SK-N-MC (cell line): ENCODE measurements at regions not wholly inside any gene's neighbourhood (a gene's known extent, or its start where the extent isn't known, plus 50 kb on each side); places are given as distances from the start of the nearest gene placed in this dataset.

Experiments
- DNase-seq: peaks from one replicate; pipeline ENCODE4 v3.0.0-alpha.2; 2011; ENCODE audit warnings: low read depth, low spot score
- H3K27ac ChIP-seq: fragments of 200-600 bp; sonication (generic); 2 replicates; pipeline ENCODE4 v1.5.1; 2016; ENCODE audit warnings: mixed run types
- H3K36me3 ChIP-seq: fragments of 200-600 bp; sonication (generic); 2 replicates; pipeline ENCODE4 v1.6.1; 2017; ENCODE audit warnings: antibody characterized with exemption, low read length, mixed read lengths; ENCODE audit not compliant: insufficient read depth
- H3K4me3 ChIP-seq: fragments of 200-600 bp; sonication (generic); 2 replicates; pipeline ENCODE4 v1.5.1; 2016
- H3K9ac ChIP-seq: fragments of 200-600 bp; sonication (generic); 2 replicates; pipeline ENCODE4 v1.8.0; 2017; ENCODE audit warnings: mixed run types, mixed read lengths; ENCODE audit not compliant: insufficient read length
- H3K9me3 ChIP-seq: fragments of 200-600 bp; sonication (generic); 2 replicates; pipeline ENCODE4 v1.6.1; 2017; ENCODE audit warnings: low read depth, mild to moderate bottlenecking, antibody characterized with exemption, low read length, moderate library complexity, mixed read lengths
- EZH2 ChIP-seq: fragments of 200-600 bp; sonication (generic); IDR thresholded peaks from one replicate; pipeline ENCODE4 v1.6.1; 2017; ENCODE audit warnings: antibody characterized with exemption
- FOXP2 ChIP-seq: optimal IDR thresholded peaks from 2 replicates; pipeline ENCODE3; 2011; ENCODE audit warnings: mild to moderate bottlenecking, moderate library complexity; ENCODE audit not compliant: insufficient read depth; ENCODE audit errors: extremely low read length, control extremely low read depth
- POLR2AphosphoS5 ChIP-seq: IDR thresholded peaks from 2 replicates; pipeline ENCODE4 v1.6.1; 2012; ENCODE audit warnings: mild to moderate bottlenecking, low read depth, low read length, borderline replicate concordance

DNA sequence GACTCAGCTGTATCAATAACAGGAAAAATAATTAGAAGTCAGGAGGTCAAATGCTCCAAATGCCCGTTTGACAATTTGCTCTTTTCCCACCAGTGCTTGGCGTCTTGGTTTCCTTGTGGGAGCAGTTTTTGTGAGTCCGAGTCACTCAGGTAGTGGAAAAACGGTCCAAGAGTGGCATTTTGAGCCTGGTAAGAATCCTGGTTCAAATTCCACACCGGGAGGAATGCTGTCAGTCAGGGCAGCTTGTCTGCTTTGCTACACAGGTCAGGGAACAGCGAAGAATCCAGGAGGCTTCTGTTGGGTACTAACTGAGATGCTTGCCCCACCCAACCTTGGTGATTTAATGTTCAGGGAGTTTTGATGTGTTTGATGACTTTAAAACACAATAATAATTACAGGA, 209.5 kb downstream of the HERPUD2 start:
- H3K36me3 ChIP-seq, result no peaks in the 10 kb centered on the region
- H3K27ac ChIP-seq, result no peak overlapping the region
- H3K4me3 ChIP-seq, result no peak overlapping the region
- no peaks in the 10 kb centered on the region for H3K9me3 ChIP-seq
- H3K9ac ChIP-seq, result no peak overlapping the region
- no peak for TF ChIP-seq EZH2
- TF ChIP-seq FOXP2, result no peak
- TF ChIP-seq POLR2AphosphoS5, result no peak
- DNase-seq, result no peak

DNA sequence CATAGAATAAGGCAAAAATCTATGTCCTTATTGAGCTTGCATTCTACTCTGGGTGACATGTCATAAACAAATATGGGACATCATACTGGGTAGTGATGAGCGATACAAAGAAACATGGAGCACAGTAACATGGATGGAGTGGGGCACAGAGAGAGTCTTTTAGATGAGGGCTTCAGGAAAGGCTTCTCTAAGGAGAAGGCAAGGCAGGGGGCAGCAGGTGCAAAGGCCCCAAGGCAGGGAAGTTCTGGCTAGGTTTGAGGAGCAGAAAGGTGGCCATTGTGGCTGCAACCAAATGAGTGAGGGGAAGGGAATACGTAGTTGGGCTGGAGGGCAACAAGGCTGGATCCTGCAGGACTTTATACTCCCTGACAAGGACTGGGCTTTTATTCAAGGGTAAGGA, 211.4 kb downstream of the HERPUD2 start:
- H3K9me3 ChIP-seq, result no peaks in the 10 kb centered on the region
- H3K9ac ChIP-seq, result no peak overlapping the region
- no peak overlapping the region for H3K27ac ChIP-seq
- no peaks in the 10 kb centered on the region for H3K36me3 ChIP-seq
- TF ChIP-seq EZH2, result no peak
- no peak for DNase-seq
- H3K4me3 ChIP-seq, result no peak overlapping the region

DNA sequence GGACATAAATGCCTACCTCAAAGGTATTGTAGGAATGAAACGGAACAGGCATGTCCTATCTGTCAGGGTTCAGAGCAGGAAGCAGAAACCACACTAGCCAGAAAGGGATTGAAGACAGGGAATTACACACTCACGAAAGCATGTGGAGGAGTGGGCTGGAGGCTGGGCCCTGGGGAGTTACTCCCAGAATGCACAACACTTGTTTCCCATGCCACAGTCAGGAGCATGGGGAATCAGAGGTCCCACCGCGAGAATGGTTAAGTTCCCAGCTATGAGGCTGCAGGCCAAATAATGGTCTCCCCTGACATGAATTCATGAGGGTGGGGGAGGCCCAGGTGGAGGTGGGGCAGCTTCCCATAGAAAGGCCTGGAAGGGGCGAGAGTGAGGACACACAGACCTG, 212.7 kb downstream of the HERPUD2 start:
- no peak overlapping the region for H3K4me3 ChIP-seq
- no peaks in the 10 kb centered on the region for H3K9me3 ChIP-seq
- no peak for DNase-seq
- TF ChIP-seq EZH2 (no peak), POLR2AphosphoS5 (no peak), FOXP2 (no peak)
- no peaks in the 10 kb centered on the region for H3K36me3 ChIP-seq
- no peak overlapping the region for H3K9ac ChIP-seq
- no peak overlapping the region for H3K27ac ChIP-seq

DNA sequence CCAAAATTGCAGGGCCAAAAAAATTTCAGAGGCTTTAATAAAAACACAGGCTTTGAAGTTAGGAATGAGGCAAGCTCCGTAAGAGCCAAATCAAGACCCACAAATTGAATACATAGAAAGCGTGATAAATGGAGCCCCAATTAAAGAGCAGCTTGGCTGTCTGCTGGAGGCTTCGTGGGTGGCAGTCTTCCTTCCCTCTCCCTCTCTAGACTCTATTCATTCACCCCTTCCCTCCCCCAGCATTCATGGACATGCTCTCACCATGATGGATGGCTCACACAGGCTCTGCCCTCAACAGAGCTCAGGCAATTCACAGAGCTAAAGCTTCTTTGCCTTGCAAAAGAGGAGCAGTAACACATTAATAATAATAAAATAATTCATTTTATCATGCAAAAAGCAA, 214.1 kb downstream of the HERPUD2 start:
- Histone ChIP-seq H3K9me3 (no peaks in the 10 kb centered on the region), H3K27ac (no peak overlapping the region), H3K36me3 (no peaks in the 10 kb centered on the region), H3K9ac (no peak overlapping the region), H3K4me3 (no peak overlapping the region)
- no peak for DNase-seq
- no peak for TF ChIP-seq FOXP2
- TF ChIP-seq POLR2AphosphoS5, result no peak
- TF ChIP-seq EZH2, result no peak

DNA sequence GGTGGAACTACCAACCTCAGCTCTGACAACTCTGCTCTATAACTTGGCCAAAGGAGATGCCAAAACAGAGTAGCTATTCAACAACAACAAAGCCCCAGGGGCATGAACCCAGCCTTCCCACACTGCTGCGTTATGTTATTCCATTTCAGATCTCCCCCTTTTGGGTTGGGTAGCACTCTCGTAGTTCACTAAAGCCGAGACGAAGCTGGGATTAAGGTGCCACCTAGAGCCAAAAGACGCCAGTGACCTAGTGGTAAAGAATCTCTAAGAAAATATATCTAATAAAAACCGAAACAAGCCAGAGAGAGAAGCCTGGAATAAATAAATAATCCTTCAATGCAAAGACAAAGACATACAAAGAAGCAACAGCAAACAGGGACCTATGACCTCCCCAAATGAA, 217.3 kb downstream of the HERPUD2 start:
- no peaks in the 10 kb centered on the region for H3K36me3 ChIP-seq
- no peak overlapping the region for H3K9ac ChIP-seq
- no peak overlapping the region for H3K27ac ChIP-seq
- no peak for DNase-seq
- no peak for TF ChIP-seq FOXP2
- TF ChIP-seq POLR2AphosphoS5, result no peak
- TF ChIP-seq EZH2, result no peak
- no peaks in the 10 kb centered on the region for H3K9me3 ChIP-seq
- H3K4me3 ChIP-seq, result no peak overlapping the region

DNA sequence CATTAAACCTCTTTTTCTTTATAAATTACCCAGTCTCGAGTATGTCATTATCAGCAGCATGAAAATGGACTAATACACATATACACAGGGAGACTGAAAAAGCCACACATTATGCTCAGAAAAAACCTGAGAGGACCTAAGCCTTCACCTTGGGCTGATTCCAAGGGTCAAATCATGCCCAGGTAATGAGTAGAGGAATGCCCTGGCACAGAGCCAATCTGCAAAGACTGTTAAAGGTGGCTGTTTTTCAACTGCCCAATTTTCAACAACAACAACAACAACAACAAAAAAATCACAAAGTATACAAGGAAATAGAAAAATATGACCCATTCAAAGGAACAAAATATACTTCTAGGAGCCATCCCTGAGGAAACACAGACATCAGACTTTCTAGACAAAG, 220.2 kb upstream of the TBX20 start:
- TF ChIP-seq POLR2AphosphoS5, result no peak
- no peak for TF ChIP-seq EZH2
- no peak for TF ChIP-seq FOXP2
- Histone ChIP-seq H3K9ac (no peak overlapping the region), H3K4me3 (no peak overlapping the region), H3K9me3 (no peaks in the 10 kb centered on the region), H3K36me3 (no peaks in the 10 kb centered on the region), H3K27ac (no peak overlapping the region)
- no peak for DNase-seq

DNA sequence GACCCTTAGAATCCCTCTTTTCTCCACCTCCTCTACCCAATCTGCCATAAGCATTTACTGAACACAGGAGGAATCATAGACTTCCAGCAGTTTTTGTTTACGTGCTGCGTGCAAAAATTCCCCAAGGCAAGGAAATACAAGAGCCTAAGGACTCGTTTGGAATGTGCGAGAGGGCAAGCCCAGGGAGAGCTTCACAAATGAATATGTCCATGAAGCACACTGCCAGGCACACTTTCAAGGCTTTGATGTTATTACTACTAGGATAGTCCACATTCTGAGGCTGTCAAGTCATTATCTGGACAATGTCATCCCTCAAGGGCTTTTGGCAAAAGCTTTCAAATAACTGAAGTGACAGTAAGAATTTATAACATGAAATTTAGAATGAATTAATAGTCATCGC, 214.7 kb upstream of the TBX20 start:
- no peaks in the 10 kb centered on the region for H3K36me3 ChIP-seq
- H3K9ac ChIP-seq, result no peak overlapping the region
- no peaks in the 10 kb centered on the region for H3K9me3 ChIP-seq
- TF ChIP-seq EZH2, result no peak
- no peak for TF ChIP-seq FOXP2
- no peak for TF ChIP-seq POLR2AphosphoS5
- DNase-seq, result no peak
- H3K27ac ChIP-seq, result no peak overlapping the region
- no peak overlapping the region for H3K4me3 ChIP-seq

DNA sequence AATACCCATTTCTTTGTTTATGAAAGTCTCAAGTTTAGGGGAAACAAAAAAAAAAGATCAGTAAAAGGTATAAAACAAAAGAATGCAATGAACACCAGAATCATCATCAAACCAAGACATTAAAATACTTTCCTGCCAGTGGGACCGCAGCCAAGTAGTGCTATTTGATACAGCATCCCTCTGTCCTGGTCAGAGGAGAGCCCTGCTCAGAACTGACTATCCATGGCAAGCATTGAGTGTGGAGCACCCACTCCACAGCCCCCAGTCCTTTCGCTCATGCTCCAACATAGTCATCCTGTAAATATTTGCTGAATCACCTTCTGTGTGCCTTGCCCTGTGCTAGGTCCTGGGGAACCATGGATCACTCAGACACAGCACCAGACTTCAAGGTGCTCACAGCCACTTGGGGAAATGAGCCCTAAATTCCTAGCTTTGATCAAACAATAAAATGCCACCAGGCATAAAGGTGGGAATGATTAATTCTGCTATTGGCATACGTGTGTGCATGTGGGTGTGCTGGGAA, 213.6 kb upstream of the TBX20 start:
- TF ChIP-seq POLR2AphosphoS5 (no peak), EZH2 (no peak), FOXP2 (no peak)
- H3K27ac ChIP-seq, result no peak overlapping the region
- no peak for DNase-seq

DNA sequence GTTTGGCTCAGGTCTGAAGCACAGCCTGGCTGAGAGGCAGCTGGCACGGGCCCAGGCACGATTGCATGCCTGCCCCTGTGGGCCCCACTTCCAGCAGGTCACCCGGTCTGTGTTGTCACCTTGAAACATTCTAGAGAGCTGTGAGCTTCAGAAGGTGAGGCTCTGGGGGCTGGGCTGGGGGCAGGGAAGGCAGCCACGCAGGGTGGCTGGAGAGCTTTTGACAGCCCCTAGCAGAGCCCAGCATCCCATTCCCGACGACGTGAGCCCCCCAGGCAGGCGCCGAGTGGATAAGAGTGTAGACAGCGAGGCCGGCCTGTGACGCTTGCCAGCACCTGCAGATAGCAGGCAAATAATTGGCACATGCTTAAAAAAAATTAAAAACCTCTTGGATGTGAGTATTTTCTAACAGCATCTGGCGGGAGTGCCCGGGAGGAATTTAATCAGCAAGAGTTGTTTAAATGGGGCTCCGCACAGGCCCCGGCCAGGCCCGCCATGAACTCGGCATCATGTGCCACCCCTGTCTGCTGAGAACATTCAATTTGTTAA, 212.0 kb upstream of the TBX20 start:
- no peak overlapping the region for H3K27ac ChIP-seq
- H3K9ac ChIP-seq, result no peak overlapping the region
- no peaks in the 10 kb centered on the region for H3K36me3 ChIP-seq
- no peak for DNase-seq
- H3K4me3 ChIP-seq, result no peak overlapping the region
- TF ChIP-seq FOXP2, result no peak
- no peak for TF ChIP-seq POLR2AphosphoS5
- no peak for TF ChIP-seq EZH2
- no peaks in the 10 kb centered on the region for H3K9me3 ChIP-seq

More for the DNA sequence above, 213.6 kb upstream of the TBX20 start:
- H3K36me3 ChIP-seq, result no peaks in the 10 kb centered on the region
- H3K9me3 ChIP-seq, result no peaks in the 10 kb centered on the region
- no peak overlapping the region for H3K9ac ChIP-seq
- no peak overlapping the region for H3K4me3 ChIP-seq
